ENCODE measurements at regions not wholly inside any gene's neighbourhood (a gene's known extent, or its start where the extent isn't known, plus 50 kb on each side); places are given as distances from the start of the nearest gene placed in this dataset.

DNA sequence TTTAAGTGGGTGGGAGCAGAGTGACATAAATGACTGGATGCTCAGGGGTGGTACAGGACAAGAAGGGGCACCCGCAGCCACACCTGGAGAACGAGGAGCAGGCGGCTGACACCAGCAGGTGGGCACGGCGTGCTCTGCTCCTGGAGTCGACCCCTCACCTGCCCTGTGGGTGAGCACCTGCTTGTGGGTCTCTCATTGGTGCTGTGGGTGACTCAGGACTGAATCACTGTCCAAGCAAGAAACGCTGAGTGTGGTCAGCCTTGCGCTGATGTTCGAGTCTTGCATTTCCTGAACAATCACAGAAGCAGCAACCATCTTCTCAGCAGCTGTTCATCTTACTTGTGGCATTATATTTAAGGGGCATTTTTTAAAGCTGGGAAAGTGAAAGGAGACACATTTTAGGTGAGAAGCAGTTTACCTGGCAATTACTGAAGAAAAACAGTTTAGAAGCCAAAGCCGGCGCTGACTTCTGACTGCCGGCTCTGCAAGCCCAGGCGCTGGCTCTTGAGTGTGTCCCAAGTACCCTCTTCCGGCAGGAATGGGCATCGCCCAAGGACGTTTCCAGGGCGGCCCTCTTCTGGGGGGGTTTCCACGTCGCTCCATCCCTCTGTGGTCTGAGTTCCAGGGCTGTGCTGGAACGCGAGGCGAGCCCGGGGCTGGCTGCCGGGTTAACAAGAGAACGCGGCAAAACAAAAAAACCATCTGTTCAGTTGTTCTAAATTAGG is 145.2 kb upstream of the PFKP start:
- H3K27me3 Mint-ChIP-seq: peaks cover 13% of the 10 kb centered on the region
- H3K27ac Mint-ChIP-seq: peak overlapping the region; percentile 62
- H3K4me1 Mint-ChIP-seq (ENCODE audit: low read depth): no peaks in the 10 kb centered on the region
- DNase-seq (ENCODE audit: low spot score, unreplicated experiment): no peak
- no peak overlapping the region for H3K4me3 Mint-ChIP-seq (ENCODE audit: low read depth)
- H3K36me3 Mint-ChIP-seq (ENCODE audit: insufficient read depth): no peaks in the 10 kb centered on the region
- no peaks in the 10 kb centered on the region for H3K9me3 Mint-ChIP-seq (ENCODE audit: low read depth)
- no peak for TF ChIP-seq CTCF (IDR thresholded peaks at IDR 0.05; ENCODE audit: unreplicated experiment)

DNA sequence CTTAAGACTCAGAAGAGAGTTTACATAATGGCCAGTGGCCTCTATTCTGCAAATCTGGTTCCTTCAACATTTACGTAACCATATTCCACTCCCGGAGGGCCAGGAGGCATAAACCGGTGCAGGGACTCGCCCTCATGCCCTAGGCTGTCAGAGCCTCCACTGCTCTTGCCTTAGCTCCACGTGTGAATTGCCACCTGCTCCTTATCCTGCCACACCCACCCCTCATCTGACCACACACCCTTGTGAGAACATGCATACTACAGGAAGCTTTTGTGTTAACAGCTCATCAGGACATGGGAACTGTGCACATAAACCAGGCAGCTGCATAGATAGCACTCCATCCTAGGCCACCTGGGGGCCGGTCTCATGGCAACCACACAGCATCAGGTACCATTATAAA is 146.7 kb upstream of the PFKP start:
- no peak overlapping the region for H3K4me3 Mint-ChIP-seq (ENCODE audit: low read depth)
- no peak for TF ChIP-seq CTCF (IDR thresholded peaks at IDR 0.05; ENCODE audit: unreplicated experiment)
- H3K27ac Mint-ChIP-seq: no peak overlapping the region
- H3K4me1 Mint-ChIP-seq (ENCODE audit: low read depth): no peaks in the 10 kb centered on the region
- no peaks in the 10 kb centered on the region for H3K36me3 Mint-ChIP-seq (ENCODE audit: insufficient read depth)
- H3K27me3 Mint-ChIP-seq: peaks cover 11% of the 10 kb centered on the region
- DNase-seq (ENCODE audit: low spot score, unreplicated experiment): no peak
- no peaks in the 10 kb centered on the region for H3K9me3 Mint-ChIP-seq (ENCODE audit: low read depth)

DNA sequence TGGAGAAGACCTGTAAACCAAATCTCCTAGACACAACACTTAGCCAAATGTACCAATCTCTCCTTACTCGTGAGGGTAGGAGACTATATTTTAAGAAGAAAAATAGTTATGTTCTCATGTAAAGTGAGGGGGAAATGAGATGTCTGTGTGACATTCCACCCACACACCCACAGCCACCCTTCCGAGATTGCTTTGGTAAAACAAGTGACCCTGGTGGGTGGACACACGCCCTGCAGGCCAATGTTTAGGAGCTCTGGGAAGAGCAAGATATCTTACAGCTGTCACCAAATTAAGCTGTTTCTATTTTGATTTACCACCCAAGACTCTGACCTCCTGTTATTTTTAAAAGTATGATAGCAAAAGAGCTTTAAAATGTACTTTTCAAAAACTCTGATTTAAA is 147.2 kb upstream of the PFKP start:
- TF ChIP-seq CTCF (IDR thresholded peaks at IDR 0.05; ENCODE audit: unreplicated experiment): no peak
- DNase-seq (ENCODE audit: low spot score, unreplicated experiment): no peak
- Mint-ChIP-seq H3K4me3 (ENCODE audit: low read depth) (no peak overlapping the region), H3K36me3 (ENCODE audit: insufficient read depth) (no peaks in the 10 kb centered on the region), H3K4me1 (ENCODE audit: low read depth) (no peaks in the 10 kb centered on the region), H3K9me3 (ENCODE audit: low read depth) (no peaks in the 10 kb centered on the region), H3K27me3 (peaks cover 7% of the 10 kb centered on the region), H3K27ac (no peak overlapping the region)

GRCh38 chr10:2919016-2919415 is 148.3 kb upstream of the PFKP start:
- H3K36me3 Mint-ChIP-seq (ENCODE audit: insufficient read depth): no peaks in the 10 kb centered on the region

DNA sequence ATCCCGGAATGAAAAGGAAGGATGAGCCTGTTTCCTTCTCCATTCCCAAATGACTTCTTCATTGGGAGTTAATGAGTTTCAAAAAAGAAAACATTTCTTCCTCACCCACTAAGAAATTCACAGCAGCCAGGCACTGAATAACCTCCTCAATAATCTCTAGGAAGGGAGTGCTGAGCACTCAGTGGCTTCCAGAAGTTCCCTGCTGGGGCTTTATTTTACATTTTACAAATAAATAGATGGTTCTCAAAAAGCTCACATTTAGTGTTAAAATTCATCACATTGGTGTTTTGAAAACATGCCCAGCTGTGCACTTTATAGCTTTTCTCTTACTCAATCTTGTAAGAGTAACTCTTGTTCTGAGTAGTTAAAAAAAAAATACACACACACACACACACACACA is 148.9 kb upstream of the PFKP start:
- DNase-seq (ENCODE audit: low spot score, unreplicated experiment): no peak
- Mint-ChIP-seq H3K4me1 (ENCODE audit: low read depth) (no peaks in the 10 kb centered on the region), H3K27me3 (peaks cover 7% of the 10 kb centered on the region), H3K36me3 (ENCODE audit: insufficient read depth) (no peaks in the 10 kb centered on the region), H3K4me3 (ENCODE audit: low read depth) (no peak overlapping the region), H3K27ac (no peak overlapping the region), H3K9me3 (ENCODE audit: low read depth) (no peaks in the 10 kb centered on the region)
- TF ChIP-seq CTCF (IDR thresholded peaks at IDR 0.05; ENCODE audit: unreplicated experiment): no peak

More at GRCh38 chr10:2919016-2919415, 148.3 kb upstream of the PFKP start:
- H3K4me3 Mint-ChIP-seq (ENCODE audit: low read depth): no peak overlapping the region
- DNase-seq (ENCODE audit: low spot score, unreplicated experiment): no peak
- TF ChIP-seq CTCF (IDR thresholded peaks at IDR 0.05; ENCODE audit: unreplicated experiment): no peak
- no peaks in the 10 kb centered on the region for H3K9me3 Mint-ChIP-seq (ENCODE audit: low read depth)
- peaks cover 7% of the 10 kb centered on the region for H3K27me3 Mint-ChIP-seq
- H3K27ac Mint-ChIP-seq: no peak overlapping the region
- no peaks in the 10 kb centered on the region for H3K4me1 Mint-ChIP-seq (ENCODE audit: low read depth)
